HG03520 (cell line): ENCODE measurements at regions not wholly inside any gene's neighbourhood (a gene's known extent, or its start where the extent isn't known, plus 50 kb on each side); places are given as distances from the start of the nearest gene placed in this dataset.
"Not testable (repeated sequence)": the region's sequence is repeated elsewhere in the genome, so short reads cannot be mapped to it uniquely, and the experiment has no call there.

Experiments used
- ATAC-seq: cut with Tn5 transposase; IDR thresholded peaks from one replicate; pipeline ENCODE4 v1.9.1; 2021; ENCODE audit warnings: mild to moderate bottlenecking, moderate library complexity; ENCODE audit not compliant: unreplicated experiment

DNA sequence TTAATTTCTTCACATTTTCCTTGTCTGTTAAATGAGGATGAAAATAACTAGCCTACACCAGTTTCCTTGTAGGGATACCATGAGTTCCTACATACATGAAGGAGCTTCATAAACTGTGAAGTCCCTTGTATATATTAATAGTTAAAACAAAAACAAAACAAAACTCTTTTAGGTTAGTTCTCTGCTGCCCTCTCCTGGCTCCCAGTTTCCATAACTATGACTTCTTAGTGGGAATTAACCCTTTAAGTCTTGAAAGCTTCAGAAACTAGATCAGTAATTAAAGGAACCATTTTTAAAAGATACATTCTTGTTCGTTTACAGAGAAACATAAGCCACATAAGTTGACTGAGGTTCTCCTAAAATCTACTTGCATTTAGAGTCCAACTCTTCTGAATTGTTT is 500.0 kb upstream of the C9orf72 start:
- no peak for ATAC-seq

DNA sequence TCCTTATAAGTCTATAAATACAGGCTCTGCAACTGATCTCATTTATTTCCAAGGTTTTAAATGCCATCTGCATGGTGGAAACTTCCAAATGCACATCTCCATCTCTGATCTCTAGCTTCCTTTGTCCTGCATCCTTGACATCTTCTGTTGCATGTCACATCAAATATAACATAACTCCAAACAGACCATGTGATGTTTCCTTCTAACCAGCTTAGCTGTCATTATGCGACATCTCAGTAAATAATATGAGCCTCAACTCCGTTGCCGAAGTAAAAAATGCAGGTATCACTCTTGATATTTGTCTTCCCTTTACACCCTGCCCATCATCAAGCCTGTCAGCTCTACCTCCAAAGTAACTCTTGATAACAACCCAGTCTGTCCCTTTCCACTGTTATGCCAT is 506.4 kb upstream of the C9orf72 start:
- no peak for ATAC-seq

DNA sequence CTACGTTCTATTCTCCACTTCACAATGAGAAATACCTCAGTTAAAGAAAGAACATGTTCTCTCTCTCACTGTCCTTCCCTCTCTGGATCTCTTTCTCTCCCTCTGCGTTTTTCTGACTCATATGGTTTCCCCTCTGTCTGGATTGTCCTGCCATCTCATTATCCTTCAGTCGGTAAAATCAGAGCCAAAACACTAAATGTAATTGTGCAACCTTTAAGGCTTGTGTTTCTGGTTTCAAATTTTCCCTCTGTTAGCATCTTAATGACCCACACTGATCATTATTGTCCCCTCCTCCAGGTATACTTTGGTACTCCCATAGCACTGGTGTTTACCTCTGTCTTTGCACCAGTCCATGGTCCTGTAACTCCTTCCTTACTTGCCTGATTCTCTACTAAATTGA is 509.4 kb upstream of the C9orf72 start:
- no peak for ATAC-seq

DNA sequence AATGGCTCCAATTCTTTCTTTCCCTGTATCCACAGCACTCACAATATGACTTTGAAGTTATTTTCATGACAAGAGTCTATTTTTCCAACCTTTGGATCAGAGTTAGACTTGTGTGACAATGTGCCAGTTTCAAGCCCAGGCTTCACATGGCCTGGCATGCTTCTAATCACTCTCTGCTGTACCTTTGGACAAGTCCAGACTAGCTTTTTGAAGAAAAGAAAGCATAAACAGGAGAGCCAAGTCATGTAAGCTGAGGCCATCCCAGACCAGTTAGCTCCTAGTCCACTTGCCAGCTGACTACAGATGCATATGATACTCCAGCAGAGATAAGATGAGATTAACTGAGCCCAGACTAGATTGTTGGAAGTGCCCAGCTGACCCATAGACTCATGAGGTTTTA is 513.6 kb upstream of the C9orf72 start:
- ATAC-seq, result no peak

DNA sequence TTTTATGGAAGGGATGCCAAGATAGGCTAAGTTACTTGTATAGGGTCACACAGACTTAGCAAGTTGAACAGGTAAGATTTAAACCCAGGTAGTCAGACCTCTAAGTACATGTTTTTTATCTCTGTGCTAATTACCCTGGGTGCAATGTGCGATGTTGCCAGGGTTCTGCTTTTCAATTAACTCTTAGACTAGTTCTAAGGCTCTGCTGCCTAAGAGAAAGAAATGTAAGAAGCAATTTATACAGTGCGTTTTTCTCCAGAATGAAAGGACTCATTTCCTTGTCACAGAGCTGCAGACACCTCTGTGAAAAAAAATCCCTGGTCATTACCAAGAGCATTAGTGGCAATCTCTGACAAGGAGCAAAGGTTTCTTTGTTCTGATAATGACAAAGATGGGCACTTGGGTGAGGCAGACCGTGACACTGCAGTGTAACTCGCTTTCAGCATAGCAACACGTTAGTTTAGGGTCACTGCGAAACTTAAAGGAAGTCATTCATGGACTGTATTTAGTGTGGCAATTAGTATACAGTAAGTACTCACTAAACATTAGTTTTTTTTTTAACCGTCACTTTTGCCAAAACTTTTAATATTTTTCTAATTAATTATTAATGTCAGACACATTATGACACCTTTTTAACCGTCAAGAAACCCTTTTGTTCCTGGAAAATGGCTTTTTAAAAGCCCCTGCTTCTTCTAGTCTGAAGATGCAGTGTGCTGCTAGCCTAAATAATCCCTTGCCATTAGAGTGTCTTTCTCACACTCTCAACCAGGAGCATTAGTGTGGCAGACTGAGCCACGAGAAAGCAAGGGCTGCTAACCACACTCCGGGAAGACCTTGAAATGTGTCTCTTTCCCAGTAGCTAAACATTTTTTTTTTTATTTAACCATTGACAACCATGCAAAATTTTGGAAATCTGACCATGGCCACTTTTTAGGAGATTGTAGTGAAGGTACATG is 520.0 kb upstream of the C9orf72 start:
- ATAC-seq, result no peak

DNA sequence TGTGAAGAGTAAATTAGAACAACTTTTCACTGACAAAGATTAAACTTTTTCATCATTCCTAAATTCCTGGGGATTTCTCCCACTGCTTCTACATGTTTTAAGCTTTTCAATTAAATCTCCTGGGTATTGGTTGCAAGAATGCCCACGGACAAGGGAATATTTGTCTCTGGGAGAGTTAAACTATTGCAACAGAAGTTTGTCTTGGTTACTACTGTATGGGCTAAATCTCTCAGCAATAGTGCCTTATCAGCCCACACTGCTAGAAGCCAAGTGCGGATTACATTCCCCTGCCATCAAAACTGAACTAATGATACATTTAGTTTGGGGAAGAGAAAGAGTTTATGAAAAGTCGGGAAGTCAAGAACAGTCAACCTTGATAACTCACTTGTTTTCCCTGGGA is 528.2 kb upstream of the C9orf72 start:
- no peak for ATAC-seq

DNA sequence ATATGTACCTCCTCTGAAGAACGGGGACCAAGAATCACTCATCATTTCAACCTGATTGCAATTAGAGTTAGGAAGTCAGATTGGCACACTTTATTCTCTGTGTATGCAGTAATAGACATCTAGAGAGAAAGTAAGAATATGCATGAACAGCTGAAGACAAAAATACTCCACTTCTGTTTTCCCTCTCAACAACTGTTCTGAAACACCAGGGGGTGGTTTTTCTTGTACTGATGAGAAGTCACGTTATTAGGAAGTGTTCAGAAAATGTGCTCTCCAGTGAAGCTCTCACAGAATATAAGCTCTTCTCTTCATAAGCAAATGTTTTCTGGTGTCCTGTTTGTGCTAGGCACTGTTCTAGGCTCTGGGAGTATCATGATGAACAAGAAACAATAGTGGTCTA is 531.7 kb upstream of the C9orf72 start:
- no peak for ATAC-seq

DNA sequence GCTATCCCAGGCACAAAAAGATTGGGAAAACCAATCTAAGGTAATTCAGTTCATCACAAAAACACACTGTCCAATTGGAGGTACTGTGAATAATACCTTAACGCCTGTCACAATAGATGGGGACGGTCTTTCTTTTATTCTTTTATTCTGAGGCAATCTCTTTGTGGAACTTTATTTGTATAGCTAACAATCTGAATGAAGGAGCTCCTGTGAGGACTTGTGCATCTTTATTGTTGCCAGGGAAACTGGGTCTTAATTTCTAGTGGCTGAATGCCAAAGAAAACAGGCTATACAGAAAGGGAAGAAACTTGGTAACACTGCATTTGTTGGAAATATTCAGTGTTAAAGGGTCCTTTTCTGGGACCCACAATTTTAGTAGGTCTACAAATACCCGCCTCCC is 546.9 kb upstream of the C9orf72 start:
- no peak for ATAC-seq

DNA sequence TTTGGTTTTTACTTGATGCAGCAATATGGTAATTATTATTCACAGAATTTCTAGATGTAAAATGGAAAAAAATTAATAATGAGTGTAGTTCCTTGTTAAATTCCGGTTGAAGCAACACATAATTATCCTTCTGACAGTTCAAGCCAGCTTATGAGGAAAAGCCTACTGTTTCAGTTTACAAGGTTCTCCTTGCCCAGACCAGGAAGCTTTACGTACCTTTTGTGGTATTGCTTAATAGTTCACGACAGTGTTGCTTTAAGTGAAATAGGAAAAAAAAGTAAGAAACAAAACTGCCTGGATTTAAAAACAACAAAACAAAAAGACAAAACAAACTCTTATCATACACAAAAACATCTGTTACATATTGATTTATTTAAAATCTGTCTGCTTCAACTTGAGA is 547.3 kb upstream of the C9orf72 start:
- no peak for ATAC-seq

DNA sequence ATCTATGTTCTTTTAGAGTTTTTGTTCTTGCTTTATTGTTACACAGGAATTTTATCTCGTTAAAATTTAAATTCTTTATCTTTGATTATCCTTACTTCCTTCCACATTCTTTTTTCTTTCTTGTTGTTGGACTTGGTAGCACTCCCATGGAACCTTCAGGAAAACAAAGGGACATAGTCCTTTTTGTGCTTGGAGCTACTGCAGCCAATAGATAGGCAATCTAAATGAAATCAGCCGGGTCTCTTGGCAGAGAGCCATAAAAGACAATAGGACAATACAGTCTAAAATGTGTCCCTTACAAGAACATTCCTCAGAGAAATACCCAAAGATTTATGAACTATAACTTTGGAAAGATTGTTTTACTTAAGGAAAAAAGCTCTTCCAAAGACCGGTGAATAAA is 548.1 kb upstream of the C9orf72 start:
- ATAC-seq, result no peak

DNA sequence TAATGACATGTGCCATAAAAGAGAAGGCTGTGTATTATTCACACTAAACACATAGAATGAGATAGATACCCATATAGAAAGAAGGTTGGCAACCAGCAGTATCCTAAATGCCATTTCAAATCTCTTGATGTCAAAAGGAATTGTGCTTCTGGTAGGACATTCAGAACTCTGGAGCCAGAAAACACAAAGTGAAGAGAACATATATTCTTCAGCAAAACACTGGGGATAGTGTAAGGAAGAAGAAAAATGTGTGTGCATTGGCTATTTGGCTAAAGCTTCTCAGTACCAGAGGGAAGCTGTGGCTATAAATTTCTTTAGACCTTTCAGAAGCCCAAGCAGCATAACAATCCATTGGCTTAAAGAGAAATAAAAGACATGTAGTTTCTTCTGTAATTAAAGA is 551.6 kb upstream of the C9orf72 start:
- no peak for ATAC-seq

DNA sequence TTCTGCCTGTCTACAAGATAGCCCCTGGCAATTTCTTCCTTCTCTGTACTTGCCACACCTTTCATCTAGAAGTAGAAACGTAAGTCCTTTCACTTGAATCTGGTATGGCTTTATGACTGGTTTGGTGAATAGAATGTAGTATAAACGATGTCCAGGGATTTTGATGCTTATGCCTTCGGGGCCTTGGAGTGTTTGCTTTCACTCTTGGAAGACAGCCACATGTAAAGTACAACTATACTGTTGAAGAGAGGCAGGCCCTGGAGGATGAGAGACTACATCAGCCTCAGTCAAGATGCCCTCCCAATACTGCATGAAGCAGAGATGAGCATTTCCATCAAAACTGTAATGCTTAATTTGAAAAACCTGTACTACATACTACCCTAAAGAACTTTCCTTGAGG is 553.8 kb upstream of the C9orf72 start:
- ATAC-seq, result no peak

DNA sequence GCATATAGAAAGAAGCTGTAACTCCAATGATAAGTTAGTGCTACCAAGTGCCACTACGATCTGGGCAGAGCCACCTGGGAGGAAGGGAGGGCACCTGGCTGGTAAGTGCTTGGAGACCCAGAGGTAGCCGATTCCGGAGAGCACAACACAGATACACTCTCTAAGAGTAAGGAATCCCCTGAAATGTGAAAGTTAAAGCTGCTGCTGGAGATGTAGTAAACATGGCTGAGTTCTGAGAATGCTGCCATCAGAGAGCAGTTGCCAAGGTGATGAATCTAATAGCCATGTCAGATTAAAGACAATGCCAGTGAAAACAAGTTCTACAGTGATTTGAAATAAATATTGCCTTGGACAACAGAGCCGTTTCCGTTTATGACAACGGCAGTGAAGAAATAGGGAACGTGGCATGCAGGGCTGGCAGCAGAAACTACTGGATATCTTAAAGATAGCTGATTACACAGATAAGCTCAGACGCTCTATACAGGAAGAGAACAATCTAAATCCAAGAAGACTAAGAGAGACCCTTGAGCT is 561.2 kb upstream of the C9orf72 start:
- no peak for ATAC-seq

DNA sequence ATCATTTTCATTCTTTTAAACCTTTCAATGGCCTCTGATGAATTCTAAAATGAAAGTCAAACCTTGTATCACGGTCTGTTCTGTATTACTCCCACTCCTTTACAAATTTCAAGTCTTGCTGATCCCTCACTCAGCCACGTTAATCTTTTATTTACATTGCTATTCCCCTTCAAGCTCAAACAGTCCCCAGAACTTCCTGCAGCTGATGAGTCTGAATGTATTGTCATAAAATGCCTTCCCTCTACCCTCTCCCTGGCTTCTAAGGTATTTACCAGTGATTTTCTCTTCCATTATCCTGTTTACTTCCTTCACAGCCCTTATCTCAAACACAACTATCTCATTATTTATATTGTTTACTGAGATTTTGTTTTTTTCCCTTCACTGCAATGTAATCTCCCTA is 562.3 kb upstream of the C9orf72 start:
- ATAC-seq, result no peak

DNA sequence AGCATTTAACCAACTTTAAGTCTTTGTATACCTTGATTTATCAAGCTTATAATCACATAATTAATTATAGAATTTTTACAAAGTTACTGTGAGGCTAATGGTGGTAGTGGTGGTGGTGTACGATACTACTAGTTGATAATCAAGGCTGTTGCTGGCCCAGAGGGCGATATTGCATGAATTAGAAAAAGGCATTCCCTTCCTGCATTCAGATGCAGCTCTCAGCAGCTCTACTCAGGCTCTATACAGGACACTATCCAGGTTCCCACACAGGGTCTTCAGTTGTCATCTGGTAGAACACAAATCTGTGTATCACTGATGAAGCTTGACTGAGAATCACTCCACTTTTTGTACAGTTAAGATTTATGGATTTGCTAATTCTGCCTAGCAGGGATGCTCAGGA is 562.8 kb upstream of the C9orf72 start:
- no peak for ATAC-seq

DNA sequence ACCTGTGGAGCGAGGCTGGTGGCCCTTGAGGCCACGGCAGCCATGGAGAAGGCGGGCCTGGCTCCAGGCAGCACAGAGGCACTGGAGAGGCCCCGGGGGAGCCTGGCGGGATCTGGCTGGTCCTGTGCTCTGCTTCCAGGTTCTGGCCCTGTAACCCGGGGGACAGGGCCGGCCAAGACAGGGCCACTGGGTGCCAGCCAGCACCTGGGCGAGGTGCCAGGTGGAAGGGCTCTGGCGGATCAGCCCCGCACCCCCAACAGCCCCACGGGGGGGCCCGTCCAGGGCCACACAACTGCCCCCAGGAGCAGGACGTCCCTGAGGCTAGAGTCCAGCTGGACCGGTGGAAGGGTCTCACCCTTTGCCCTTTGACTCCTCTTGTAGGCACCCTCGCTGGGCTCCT is 574.1 kb upstream of the C9orf72 start:
- not testable (repeated sequence) for ATAC-seq

DNA sequence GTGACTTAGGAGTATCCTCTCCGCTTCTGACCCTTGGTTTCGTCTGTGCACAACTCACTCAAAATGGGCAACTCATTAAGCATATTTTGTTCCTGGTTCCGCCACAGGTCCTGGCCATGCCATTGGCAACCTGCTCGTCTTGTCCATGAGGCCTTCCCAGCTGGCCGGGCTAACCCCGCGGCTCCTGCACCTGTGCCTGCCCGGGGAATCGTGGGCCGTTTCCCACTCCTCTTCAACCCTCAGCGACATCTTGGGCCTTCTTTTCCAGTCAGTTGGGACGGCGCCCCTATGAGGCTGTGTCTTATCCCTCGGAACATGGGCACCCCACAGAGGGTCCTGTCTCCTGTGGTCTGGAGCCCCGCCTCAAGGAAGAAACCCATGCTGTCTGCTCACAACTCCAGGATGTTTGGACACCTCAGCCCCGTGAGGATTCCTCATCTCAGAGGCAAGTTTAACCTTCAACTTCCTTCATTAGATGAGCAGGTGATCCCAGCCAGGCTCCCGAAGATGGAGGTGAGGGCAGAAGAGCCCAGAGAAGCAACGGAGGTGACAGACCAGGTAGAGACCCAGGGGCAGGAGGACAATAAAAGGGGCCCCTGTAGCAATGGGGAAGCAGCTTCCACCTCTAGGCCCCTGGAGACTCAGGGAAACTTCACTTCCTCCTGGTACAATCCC is 574.8 kb upstream of the C9orf72 start:
- not testable (repeated sequence) for ATAC-seq

DNA sequence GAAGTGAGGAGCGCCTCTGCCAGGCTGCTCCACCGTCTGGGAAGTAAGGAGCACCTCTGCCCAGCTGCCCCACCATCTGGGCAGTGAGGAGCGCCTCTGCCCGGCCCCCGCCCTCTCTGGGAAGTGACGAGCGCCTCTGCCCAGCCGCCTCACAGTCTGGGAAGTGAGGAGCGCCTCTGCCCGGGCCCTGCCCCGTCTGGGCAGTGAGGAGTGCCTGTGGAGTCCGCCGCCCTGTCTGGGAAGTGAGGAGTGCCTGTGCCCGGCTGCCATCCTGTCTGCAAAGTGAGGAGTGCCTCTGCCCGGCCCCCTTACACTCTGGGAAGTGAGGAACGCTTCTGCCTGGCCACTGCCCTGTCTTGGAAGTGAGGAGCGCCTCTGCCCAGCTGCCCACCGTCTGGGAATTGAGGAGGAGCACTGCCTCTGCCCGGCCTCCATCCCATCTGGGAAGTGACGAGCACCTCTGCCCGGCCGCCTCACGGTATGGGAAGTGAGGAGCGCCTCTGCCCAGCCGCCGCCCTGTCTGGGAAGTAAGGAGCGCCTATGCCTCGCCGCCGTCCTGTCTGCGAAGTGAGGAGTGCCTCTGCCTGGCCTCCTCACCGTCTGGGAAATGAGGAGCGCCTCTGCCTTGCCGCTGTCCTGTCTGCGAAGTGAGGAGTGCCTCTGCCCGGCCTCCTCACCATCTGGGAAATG is 576.2 kb upstream of the C9orf72 start:
- ATAC-seq, result not testable (repeated sequence)

DNA sequence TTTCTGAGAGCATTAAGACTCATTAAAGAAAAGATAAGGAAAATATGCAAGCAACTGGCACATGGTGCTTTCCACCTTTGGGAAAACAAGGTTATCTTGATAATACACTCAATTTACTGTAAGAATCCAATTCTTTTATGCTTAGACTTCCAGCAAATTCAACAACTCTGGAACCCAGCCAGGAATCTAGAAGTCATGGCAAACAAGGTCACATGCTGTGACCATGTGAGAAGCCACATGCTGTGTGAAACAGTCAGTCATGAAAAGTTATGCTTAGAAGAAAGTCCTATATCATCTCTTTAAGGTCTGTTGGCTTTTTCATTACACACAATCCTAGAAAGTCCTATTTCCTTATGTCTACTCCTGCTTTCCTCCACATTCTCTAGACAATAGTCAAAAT is 581.8 kb upstream of the C9orf72 start:
- no peak for ATAC-seq

DNA sequence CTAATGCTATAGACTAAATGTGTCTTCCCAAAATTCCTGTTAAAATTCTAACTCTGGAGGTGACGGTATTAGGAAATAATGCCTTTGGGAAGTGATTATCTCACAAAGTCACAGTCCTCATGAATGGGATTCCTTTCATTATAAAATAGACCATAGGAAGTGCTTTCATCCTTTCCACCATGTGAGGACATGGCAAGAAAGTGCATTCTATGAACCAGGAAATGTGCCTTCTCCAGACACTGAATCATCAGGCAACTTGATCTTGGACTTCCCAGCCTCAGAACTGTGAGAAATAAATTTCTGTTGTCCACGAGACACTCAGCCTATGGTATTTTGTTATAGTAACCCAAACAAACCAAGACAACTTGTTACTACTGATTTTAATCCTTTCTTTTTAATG is 582.4 kb upstream of the C9orf72 start:
- no peak for ATAC-seq

DNA sequence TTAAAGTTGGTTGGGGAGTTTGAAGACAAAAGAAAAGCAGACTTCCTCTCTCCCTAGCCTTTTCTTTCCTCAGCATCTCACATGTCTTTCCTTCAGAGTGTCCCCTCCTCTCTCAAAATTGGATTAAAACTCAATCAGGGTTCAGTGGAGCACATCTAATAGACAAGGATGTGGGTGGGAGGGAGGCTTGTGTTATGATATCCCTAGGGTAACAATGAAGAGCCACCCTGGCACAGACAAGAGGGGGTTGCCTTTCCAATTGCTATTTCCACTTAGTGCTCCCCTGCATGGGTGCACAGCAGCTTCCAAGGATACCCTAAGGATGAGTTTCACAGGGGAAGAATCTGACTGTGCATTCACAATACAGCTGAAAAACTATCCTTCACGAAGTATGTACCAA is 585.2 kb upstream of the C9orf72 start:
- ATAC-seq, result no peak

DNA sequence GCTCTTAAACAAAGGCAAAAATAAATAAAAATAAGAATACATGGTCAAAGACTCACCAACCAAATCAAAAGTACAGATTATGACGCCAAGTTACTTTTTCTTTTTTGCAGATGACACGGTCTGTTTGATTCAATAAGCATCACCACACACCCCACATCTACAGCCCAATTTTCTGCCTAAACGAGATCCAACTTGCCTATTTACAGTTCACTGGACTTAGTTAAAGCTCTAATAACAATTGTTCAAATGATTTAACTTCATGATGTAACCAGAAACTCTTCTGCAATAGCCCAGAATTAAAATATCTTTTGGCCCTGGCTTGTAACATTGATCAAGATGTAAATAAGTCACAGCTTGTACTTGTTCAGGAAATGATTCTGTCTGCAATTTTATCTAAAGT is 590.3 kb upstream of the C9orf72 start:
- no peak for ATAC-seq
